ENCODE measurements at regions not wholly inside any gene's neighbourhood (a gene's known extent, or its start where the extent isn't known, plus 50 kb on each side); places are given as distances from the start of the nearest gene placed in this dataset.

GRCh38 chr9:109593612-109594011 is 95.5 kb upstream of the PTPN3 start:
- no peak for TF ChIP-seq PATZ1 (CRISPR knock-in tag; IDR thresholded peaks at IDR 0.05; ENCODE audit: borderline replicate concordance)
- TF ChIP-seq TOX (CRISPR knock-in tag; IDR thresholded peaks at IDR 0.05; ENCODE audit: borderline replicate concordance): no peak
- TF ChIP-seq ESRRG (CRISPR knock-in tag; IDR thresholded peaks at IDR 0.05): no peak
- TF ChIP-seq BACH2 (CRISPR knock-in tag; IDR thresholded peaks at IDR 0.05; ENCODE audit: borderline replicate concordance): no peak
- TF ChIP-seq ZNF8 (CRISPR knock-in tag; IDR thresholded peaks at IDR 0.05): no peak
- no peak for TF ChIP-seq ZNF70 (CRISPR knock-in tag; IDR thresholded peaks at IDR 0.05)
- TF ChIP-seq ZFP3 (CRISPR knock-in tag; IDR thresholded peaks at IDR 0.05): no peak
- no peak for TF ChIP-seq ARNTL (CRISPR knock-in tag; IDR thresholded peaks at IDR 0.05; ENCODE audit: borderline replicate concordance, low read depth)
- TF ChIP-seq, protein P1, sequence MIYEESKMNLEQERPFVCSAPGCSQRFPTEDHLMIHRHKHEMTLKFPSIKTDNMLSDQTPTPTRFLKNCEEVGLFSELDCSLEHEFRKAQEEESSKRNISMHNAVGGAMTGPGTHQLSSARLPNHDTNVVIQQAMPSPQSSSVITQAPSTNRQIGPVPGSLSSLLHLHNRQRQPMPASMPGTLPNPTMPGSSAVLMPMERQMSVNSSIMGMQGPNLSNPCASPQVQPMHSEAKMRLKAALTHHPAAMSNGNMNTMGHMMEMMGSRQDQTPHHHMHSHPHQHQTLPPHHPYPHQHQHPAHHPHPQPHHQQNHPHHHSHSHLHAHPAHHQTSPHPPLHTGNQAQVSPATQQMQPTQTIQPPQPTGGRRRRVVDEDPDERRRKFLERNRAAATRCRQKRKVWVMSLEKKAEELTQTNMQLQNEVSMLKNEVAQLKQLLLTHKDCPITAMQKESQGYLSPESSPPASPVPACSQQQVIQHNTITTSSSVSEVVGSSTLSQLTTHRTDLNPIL (CRISPR knock-in tag; IDR thresholded peaks at IDR 0.05; ENCODE audit: low read depth): no peak
- TF ChIP-seq ZFP30 (CRISPR knock-in tag; IDR thresholded peaks at IDR 0.05): no peak
- no peak for TF ChIP-seq ZNF565 (CRISPR knock-in tag; conservative IDR thresholded peaks at IDR 0.05; ENCODE audit: low read depth)

Data from SK-N-SH treated with all-trans-retinoic acid at 6 μM for 48 hours (cell line).